ENCODE measurements at regions not wholly inside any gene's neighbourhood (a gene's known extent, or its start where the extent isn't known, plus 50 kb on each side); places are given as distances from the start of the nearest gene placed in this dataset.

DNA sequence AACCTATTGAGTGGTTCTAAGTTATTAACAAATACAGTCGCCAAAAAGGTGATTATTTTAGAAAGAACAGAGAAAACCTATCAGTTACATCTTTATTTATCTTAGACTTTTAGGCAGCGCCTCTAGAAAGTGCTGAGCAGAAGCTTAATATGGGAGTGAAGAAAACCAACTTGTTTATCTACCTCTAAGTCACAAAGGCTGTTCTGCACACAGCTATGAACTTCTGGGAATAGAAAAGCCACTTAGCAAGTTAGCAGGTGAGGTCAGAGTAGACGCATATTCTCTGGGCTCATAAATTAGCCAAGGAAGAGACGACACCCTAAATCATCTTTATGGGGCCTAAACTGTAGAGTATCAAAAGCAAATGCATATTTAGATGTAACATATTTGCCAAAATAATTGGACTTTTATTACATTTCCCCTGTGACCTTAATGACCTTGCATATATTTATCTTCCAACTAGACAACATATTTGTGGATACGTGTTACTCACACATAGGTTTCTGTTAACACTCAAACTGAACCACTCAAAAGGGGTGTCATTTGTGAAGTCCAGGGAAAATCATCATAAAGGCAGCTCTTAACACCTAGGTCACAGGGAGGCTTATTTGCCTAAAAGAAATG, 267.1 kb downstream of the ADGB start:
- Histone ChIP-seq H3K9me3 (ENCODE audit: control insufficient read depth, insufficient read depth, low read length) (no peaks in the 10 kb centered on the region), H3K9ac (ENCODE audit: low read depth, low read length) (no peak overlapping the region), H3K27ac (ENCODE audit: low read depth, low read length) (no peak overlapping the region), H3K4me3 (ENCODE audit: low read depth, low read length) (no peak overlapping the region), H3K27me3 (ENCODE audit: control insufficient read depth, insufficient read depth, low read length) (no peaks in the 10 kb centered on the region), H3K4me1 (ENCODE audit: control insufficient read depth, insufficient read depth, low read length) (no peaks in the 10 kb centered on the region), H3K36me3 (ENCODE audit: control insufficient read depth, insufficient read depth, low read length) (no peaks in the 10 kb centered on the region)

DNA sequence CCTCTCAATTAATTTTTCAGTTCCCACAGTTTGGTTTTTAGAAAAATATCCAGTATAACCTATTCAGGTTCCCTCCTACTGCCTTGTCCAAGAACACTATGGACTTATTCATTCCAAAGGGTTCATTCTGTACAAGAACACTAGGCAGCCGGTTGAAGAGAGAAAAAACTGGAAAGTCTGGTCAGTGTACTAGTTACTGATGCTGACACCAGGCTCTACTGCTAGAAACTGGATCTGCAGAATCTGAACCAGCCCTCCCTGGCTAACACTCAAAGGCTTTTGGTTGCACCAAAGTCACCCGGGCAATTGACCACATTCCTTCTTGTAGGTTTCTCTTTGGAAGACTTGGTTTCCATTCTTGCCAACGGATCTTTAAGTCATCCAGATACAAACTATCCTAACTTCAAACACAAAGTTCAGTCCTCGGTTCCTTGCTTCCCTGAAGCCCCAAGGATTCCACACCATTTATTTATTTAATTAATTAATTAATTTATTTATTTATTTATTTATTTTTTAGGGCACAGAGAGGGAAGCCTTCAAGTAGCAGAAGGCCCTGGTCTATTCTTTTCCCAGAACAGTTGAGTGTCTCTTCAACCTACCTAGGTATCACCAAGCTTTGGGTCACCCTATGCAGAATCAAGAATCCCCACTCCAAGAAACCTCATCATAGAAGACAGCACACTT, 268.1 kb downstream of the ADGB start:
- Histone ChIP-seq H3K4me3 (ENCODE audit: low read depth, low read length) (no peak overlapping the region), H3K4me1 (ENCODE audit: control insufficient read depth, insufficient read depth, low read length) (no peaks in the 10 kb centered on the region), H3K36me3 (ENCODE audit: control insufficient read depth, insufficient read depth, low read length) (no peaks in the 10 kb centered on the region), H3K9me3 (ENCODE audit: control insufficient read depth, insufficient read depth, low read length) (no peaks in the 10 kb centered on the region), H3K27ac (ENCODE audit: low read depth, low read length) (no peak overlapping the region), H3K9ac (ENCODE audit: low read depth, low read length) (no peak overlapping the region), H3K27me3 (ENCODE audit: control insufficient read depth, insufficient read depth, low read length) (no peaks in the 10 kb centered on the region)

DNA sequence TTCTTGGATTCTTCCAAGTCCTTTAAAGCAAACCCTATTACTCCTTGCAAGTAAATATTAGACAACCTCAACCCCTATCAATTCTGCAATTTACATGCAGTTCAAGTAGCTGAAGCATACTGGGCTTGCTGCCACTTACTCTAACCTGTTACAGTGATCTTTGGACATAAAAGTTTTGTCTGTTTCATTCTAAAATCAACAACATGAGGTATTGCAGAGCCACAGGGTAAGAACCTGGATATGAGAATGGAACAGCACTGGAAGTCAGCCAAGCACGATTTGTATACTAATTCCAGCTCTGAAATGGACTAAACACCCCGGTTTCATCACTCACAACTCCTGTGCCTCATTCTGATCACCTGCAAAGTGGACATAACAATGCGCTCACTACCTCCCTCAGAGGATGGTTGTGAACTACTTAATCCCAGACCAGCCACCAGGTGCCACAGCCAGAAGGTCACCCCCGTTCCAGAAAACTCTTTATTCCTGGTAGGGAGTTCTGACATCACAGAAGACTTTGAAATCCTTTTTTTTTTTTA, 270.0 kb downstream of the ADGB start:
- Histone ChIP-seq H3K9ac (ENCODE audit: low read depth, low read length) (no peak overlapping the region), H3K9me3 (ENCODE audit: control insufficient read depth, insufficient read depth, low read length) (no peaks in the 10 kb centered on the region), H3K36me3 (ENCODE audit: control insufficient read depth, insufficient read depth, low read length) (no peaks in the 10 kb centered on the region), H3K27ac (ENCODE audit: low read depth, low read length) (no peak overlapping the region), H3K4me3 (ENCODE audit: low read depth, low read length) (no peak overlapping the region), H3K27me3 (ENCODE audit: control insufficient read depth, insufficient read depth, low read length) (no peaks in the 10 kb centered on the region), H3K4me1 (ENCODE audit: control insufficient read depth, insufficient read depth, low read length) (no peaks in the 10 kb centered on the region)

DNA sequence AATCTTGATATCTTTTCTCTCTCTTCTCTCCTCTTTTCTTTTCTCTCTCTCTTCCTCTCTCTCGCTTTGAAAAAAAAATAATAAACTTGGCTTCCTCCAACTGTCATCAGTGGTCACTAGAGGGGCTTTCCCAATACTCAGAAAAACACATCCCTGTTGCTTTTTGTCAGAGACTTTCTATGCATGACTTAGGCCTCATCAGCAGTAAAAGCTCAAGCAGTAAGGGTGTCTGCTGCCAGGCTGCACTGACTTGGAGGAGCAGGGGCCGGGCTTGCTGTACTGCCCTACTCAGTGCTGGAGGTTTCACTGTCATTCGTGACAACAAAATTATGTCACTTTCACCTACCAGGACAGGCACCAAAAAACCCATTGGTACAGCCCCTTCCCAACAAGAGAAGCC, 272.0 kb downstream of the ADGB start:
- Histone ChIP-seq H3K27ac (ENCODE audit: low read depth, low read length) (no peak overlapping the region), H3K4me1 (ENCODE audit: control insufficient read depth, insufficient read depth, low read length) (no peaks in the 10 kb centered on the region), H3K4me3 (ENCODE audit: low read depth, low read length) (no peak overlapping the region), H3K9ac (ENCODE audit: low read depth, low read length) (no peak overlapping the region), H3K36me3 (ENCODE audit: control insufficient read depth, insufficient read depth, low read length) (no peaks in the 10 kb centered on the region), H3K9me3 (ENCODE audit: control insufficient read depth, insufficient read depth, low read length) (no peaks in the 10 kb centered on the region), H3K27me3 (ENCODE audit: control insufficient read depth, insufficient read depth, low read length) (no peaks in the 10 kb centered on the region)

DNA sequence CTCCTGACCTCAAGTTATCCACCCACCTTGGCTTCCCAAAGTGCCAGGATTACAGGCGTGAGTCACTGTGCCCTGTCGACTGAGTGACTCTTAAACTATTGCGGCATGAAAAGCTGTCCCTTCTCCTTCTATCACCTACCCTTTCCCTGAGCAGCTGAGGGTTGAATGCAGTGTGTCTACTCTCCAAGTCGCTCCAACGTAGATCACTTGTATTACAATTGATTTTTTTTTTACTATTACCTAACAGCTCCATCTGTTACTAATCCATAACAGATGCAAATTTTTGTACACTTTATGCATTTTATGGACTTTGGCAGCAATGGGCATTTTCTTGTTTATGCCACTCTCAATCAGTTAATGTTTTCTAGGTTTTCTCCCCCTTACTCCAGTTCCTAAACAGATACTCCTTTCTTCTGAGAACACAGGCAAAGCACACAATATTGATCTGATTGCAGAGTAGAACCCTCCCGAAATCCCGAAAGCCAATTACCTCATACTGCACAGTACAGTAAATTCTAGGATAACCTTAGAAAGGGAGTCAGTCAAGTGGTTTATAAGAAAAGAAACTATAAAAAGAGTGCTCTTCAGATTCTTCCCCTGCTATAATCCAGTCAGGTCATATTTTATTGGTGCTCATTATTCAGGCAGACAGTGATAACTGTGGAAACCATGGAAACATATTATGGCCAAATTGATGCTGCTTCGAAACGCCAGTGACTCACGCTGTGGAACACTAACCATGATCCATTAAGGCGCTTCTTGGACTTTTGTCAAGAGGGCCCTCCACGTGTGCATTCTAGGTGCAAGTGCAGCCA, 273.0 kb downstream of the ADGB start:
- no peak overlapping the region for H3K9ac ChIP-seq (ENCODE audit: low read depth, low read length)
- no peaks in the 10 kb centered on the region for H3K27me3 ChIP-seq (ENCODE audit: control insufficient read depth, insufficient read depth, low read length)
- no peaks in the 10 kb centered on the region for H3K9me3 ChIP-seq (ENCODE audit: control insufficient read depth, insufficient read depth, low read length)
- no peak overlapping the region for H3K4me3 ChIP-seq (ENCODE audit: low read depth, low read length)
- peaks cover 5% of the 10 kb centered on the region; the same call in 1 of the 2 replicates for H3K4me1 ChIP-seq (ENCODE audit: control insufficient read depth, insufficient read depth, low read length)
- H3K36me3 ChIP-seq (ENCODE audit: control insufficient read depth, insufficient read depth, low read length), result no peaks in the 10 kb centered on the region
- H3K27ac ChIP-seq (ENCODE audit: low read depth, low read length), result no peak overlapping the region

DNA sequence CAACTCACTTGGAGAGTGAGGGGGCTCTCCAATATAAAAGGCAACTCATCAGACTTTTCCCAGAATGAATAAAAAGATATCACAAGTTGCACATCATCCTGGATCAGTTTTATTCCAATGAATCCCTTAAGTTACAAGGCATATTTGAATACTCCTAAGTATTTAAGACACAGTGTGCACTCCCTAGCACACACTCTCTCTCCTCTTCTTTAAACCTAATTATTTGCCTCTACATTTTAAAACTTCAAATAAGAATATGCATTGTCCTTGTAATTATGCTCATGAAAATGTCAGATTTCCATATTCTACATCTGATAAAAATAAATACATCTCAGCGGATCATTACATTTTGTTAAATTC, 273.6 kb downstream of the ADGB start:
- no peak overlapping the region for H3K4me3 ChIP-seq (ENCODE audit: low read depth, low read length)
- no peaks in the 10 kb centered on the region for H3K36me3 ChIP-seq (ENCODE audit: control insufficient read depth, insufficient read depth, low read length)
- peaks cover 5% of the 10 kb centered on the region; the same call in 1 of the 2 replicates for H3K4me1 ChIP-seq (ENCODE audit: control insufficient read depth, insufficient read depth, low read length)
- no peaks in the 10 kb centered on the region for H3K27me3 ChIP-seq (ENCODE audit: control insufficient read depth, insufficient read depth, low read length)
- no peak overlapping the region for H3K27ac ChIP-seq (ENCODE audit: low read depth, low read length)
- no peak overlapping the region for H3K9ac ChIP-seq (ENCODE audit: low read depth, low read length)
- H3K9me3 ChIP-seq (ENCODE audit: control insufficient read depth, insufficient read depth, low read length), result no peaks in the 10 kb centered on the region

DNA sequence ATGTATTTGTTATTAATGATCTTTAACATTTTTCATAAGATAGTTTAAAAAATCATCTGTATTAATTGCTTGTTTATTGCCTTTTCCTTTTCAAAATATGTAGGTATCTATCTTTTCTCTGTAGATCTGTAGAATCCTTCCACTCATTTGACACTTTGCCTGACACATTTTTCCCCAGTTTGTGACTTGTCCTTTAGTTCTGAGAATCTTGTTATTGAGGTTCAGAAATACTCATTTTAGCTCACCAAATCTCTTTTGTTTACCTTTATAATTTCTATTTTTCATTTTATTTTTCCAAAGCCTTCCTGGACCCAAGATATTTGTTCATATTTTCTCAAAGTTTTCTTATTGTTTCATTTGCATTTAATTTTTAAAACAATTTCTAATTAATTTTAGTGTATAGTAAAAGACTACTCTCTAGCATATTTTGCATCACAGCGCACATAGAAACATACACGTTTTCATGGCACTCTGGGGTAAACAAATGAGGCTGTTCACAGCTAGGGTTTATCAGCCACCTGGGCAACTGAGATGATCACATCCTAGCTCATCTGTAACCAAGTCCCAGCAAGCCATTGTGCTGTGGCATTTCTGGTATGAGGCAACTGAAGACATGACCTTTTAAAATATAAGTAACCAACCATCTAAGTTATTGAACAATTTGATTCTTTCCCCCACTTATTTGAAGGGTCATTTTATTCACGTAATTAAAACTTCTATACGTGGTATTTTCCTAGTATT, 275.7 kb downstream of the ADGB start:
- H3K9ac ChIP-seq (ENCODE audit: low read depth, low read length), result no peak overlapping the region
- no peaks in the 10 kb centered on the region for H3K36me3 ChIP-seq (ENCODE audit: control insufficient read depth, insufficient read depth, low read length)
- no peak overlapping the region for H3K4me3 ChIP-seq (ENCODE audit: low read depth, low read length)
- H3K27ac ChIP-seq (ENCODE audit: low read depth, low read length), result no peak overlapping the region
- H3K4me1 ChIP-seq (ENCODE audit: control insufficient read depth, insufficient read depth, low read length), result peaks cover 5% of the 10 kb centered on the region; the same call in 1 of the 2 replicates
- H3K27me3 ChIP-seq (ENCODE audit: control insufficient read depth, insufficient read depth, low read length), result no peaks in the 10 kb centered on the region
- no peaks in the 10 kb centered on the region for H3K9me3 ChIP-seq (ENCODE audit: control insufficient read depth, insufficient read depth, low read length)

DNA sequence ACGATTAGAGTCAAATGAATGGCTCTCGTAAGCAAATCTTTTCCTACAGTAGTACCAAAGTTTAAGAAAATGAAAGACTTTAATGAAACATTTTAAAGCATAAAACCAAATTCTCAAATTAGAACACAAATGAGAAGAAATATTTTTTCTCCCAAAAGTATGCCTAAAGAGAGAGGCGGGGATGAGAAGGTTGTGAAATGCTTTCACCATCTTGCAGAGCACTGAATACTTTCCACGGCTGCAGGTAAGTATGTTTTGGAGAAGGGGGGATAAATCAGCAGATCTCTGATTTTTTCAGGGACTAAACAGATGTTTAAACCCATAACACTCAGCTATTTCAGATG, 277.1 kb downstream of the ADGB start:
- Histone ChIP-seq H3K4me3 (ENCODE audit: low read depth, low read length) (no peak overlapping the region), H3K27ac (ENCODE audit: low read depth, low read length) (no peak overlapping the region), H3K9me3 (ENCODE audit: control insufficient read depth, insufficient read depth, low read length) (no peaks in the 10 kb centered on the region), H3K27me3 (ENCODE audit: control insufficient read depth, insufficient read depth, low read length) (no peaks in the 10 kb centered on the region), H3K4me1 (ENCODE audit: control insufficient read depth, insufficient read depth, low read length) (peaks cover 5% of the 10 kb centered on the region; the same call in 1 of the 2 replicates), H3K36me3 (ENCODE audit: control insufficient read depth, insufficient read depth, low read length) (no peaks in the 10 kb centered on the region), H3K9ac (ENCODE audit: low read depth, low read length) (no peak overlapping the region)

DNA sequence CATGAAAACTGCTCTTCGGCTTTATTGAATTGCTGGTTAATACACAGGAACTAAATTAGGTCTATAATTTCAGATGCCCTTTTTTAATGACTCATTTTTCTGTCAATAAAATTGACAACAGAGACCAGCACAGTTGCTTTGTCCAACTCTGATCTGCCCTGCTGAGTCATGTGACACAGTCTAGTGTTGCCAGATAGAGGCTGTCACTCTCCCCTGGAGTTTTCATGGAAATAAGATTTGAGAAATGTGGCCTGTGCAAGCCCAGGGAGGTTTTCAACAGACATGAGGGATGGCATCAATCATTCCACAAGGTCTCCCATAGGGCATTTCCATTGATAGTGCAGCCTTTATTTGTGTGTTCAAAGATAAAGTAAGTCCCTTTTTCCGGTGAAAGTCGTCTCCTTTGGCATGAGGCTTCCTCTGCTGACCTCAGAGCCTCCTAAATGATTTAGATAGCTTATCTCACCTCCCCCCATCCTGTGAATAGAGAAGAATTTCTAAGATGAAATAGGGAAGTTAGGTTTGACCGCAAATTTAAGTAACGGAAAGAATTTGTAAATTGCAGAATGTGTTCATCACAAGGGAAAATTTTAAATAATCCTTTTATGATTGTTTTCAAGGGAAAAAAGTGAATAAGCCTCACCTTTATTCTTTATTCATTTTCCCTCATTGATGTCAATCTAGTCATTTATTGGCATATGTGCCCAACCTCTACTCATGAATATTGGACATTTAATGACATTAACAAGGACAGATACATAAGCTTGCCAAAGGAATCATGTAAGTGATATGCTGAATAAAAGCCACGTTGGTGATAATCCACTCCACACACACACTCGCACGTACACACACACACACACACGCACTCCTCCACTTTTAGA, 277.7 kb downstream of the ADGB start:
- H3K9ac ChIP-seq (ENCODE audit: low read depth, low read length), result no peak overlapping the region
- no peaks in the 10 kb centered on the region for H3K9me3 ChIP-seq (ENCODE audit: control insufficient read depth, insufficient read depth, low read length)
- H3K36me3 ChIP-seq (ENCODE audit: control insufficient read depth, insufficient read depth, low read length), result no peaks in the 10 kb centered on the region
- no peak overlapping the region for H3K4me3 ChIP-seq (ENCODE audit: low read depth, low read length)
- no peak overlapping the region for H3K27ac ChIP-seq (ENCODE audit: low read depth, low read length)
- H3K27me3 ChIP-seq (ENCODE audit: control insufficient read depth, insufficient read depth, low read length), result no peaks in the 10 kb centered on the region
- H3K4me1 ChIP-seq (ENCODE audit: control insufficient read depth, insufficient read depth, low read length), result peaks cover 9% of the 10 kb centered on the region
